Jurkat, Clone E6-1 (cell line): ENCODE measurements at regions not wholly inside any gene's neighbourhood (a gene's known extent, or its start where the extent isn't known, plus 50 kb on each side); places are given as distances from the start of the nearest gene placed in this dataset.

ENCODE experiments used
- DNase-seq: peaks from one replicate; pipeline ENCODE4 v3.0.0-alpha.2; 2011; ENCODE audit warnings: low read depth, low spot score
- H3K4me3 ChIP-seq: 2 replicates; pipeline ENCODE4 v1.5.1; 2011; ENCODE audit warnings: mild to moderate bottlenecking, low read length, control low read depth, moderate library complexity

DNA sequence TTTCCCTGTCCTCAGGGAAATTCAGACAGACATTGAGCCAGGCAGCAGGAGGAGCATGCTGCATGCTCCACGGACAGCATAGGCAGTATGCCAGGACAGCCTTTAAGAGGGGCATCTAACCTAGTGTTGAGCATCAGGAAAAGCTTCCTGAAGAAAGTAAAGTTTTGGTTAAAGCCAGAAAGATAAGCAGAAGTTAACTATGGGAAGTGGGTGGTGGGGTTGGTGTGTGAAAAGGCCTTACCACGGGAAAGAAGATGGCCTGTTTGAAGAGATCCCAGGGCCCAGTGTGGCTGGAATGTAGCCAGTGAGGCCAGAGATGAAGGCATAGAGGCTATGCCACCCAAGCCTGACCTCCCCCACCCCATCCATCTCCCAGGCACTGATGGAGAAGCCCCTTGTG is 102.4 kb upstream of the PLXNA4 start:
- no peak overlapping the region for H3K4me3 ChIP-seq
- DNase-seq = no peak

GRCh38 chr7:132677918-132678317 is 101.6 kb upstream of the PLXNA4 start:
- no peak overlapping the region for H3K4me3 ChIP-seq
- DNase-seq = no peak

DNA sequence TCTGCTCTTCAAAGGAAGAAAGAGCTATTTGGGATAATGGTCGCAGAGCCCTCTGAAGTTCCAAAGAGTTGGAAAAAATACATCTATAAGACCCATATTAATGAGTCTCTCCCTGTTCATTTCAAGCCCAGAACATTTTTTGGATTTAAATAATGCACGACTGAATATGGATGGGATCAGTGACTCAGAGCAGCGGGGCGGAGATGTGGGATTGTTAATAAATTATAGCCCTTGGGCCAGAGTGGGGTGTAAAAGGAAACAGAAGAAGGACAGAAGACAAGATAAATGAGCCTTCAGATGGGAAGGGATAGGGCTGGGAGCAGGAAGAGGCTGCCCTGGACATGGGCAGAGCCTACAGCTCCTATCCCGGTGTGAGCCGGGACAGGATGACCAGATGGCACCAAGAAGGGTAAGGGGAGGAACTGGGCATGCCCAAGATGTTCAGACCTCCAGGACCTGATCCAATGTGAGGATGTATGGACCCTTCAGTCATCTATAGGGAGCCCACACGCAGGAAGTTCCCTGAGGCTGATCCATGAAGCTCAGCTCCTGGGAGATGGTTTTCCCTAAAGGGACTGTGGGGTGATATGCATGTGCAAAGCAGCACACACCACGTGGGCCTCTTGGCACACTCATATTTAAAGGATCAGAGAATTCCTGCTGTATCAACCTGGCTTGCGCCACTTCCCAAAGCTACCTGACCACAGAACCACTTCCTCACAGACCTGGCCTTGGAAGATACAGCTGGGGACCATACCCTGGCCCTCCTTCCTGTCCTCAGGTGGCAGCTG is 96.1 kb upstream of the PLXNA4 start:
- H3K4me3 ChIP-seq = no peak overlapping the region
- DNase-seq = no peak

DNA sequence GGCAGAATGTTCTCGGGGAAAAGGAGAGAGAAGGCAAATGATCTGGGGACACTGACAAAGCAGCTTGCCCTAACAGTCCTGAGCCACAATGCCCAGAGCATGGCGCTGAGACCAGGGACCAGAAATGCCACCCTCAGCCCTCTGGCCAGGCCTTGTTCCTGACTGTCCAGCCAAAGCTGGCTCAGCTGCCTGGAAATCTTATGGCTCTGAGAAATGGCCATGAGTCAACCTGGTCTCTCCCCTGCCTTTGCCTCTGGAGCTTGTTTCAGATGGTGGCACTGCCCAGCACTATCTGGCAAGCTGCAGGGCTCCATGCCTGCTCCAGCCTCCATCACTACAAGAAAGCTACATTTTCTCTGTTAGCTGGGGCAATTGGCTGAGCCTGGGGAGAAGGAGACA is 90.5 kb upstream of the PLXNA4 start:
- DNase-seq = no peak
- no peak overlapping the region for H3K4me3 ChIP-seq

DNA sequence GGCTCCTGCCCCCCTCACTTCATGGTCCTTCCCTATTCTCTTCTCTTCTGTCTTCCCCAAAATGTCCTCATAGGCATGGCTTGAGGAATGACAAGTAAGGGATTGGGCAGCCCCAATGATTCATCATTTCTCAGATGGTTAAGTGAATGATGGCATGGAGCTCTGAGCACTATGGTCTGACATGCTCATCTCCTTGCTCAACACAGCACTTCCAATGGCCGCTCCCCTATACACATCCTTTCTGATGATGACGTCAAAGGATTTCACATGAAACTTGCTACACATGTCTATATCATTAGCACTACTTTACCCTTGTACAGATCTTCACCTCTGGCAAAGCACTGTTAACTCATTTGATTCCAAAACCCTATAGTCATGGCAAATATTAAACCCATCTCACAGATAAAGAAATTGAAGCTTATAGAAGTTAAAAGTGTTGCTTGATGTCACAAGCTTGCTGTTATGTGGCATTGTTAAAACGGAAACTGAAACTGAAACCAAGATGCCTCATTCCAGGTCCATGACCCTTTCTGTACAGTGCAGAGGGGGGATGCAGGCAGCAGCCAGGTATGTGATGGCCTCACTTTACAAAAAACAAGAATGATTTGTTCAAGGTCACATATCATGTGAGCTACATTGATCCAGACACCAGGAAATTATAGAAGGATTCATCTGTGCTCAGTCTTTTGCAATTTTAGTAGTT is 90.0 kb upstream of the PLXNA4 start:
- no peak overlapping the region for H3K4me3 ChIP-seq
- DNase-seq = peak; percentile 71

GRCh38 chr7:132656846-132657776 is 80.8 kb upstream of the PLXNA4 start:
- no peak overlapping the region for H3K4me3 ChIP-seq
- DNase-seq = no peak

- no peak overlapping the region for H3K4me3 ChIP-seq
- no peak for DNase-seq
Measured at GRCh38 chr7:132656341-132656740, 80.1 kb upstream of the PLXNA4 start.

DNA sequence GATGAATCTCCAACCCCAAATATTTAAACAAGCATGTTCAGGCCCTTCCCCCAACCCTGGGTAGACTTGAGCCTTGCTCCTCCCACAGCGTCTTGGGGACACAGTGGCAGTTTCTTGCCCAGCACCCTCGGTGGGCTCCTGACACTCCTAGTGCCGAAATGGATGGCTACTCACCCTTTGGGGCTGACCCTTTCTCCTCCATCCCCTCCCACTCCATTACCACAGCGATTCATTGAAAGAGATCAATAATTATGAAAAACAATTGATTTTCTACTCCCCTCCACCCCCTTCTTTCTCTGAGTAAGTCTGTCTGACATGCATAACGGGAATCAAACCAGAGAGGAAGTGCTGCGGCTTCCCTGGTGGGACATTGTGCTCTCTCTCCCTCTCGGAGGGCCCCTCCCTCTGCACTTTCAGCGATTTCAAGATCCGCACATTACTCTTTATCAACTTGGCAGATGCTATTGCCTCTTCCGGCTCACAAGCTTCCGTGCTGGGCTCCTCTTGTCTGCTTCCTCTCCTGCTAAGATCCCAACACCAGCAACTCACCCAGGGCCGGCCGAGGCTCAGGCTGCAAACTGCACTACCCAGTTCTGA is 79.0 kb upstream of the PLXNA4 start:
- H3K4me3 ChIP-seq = peak overlapping the region; percentile 51
- DNase-seq = peak; percentile 98

- DNase-seq = peak; percentile 70
Measured at GRCh38 chr7:132654150-132654549, 77.9 kb upstream of the PLXNA4 start.

DNA sequence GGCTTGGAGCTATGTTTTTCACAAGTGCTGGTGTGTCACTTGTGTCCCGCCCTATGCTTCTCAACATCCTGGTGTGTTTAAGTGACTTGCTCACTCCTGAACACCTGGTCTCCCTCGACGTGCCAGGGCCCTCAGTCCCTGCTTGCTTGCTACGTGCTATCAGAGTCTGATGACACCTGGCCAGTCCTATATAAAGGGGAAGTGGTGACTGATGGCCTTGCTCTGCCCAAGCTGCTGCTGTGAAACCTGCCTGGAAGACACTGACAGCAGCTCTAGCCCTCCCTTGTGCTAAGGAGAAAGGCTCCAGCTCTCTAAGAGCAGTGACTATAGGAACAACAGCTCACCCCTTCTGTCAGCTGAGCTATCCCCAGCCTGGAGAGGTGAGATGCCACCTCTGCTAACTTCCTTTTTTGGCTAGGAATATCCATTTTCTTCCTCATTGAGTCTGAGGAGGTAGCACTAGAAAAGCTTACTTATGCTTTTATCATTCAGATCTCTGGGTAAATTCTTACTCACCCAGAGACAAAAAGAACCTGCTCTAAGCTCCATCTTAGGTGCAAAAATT is 77.2 kb upstream of the PLXNA4 start:
- no peak for DNase-seq

More at GRCh38 chr7:132654150-132654549, 77.9 kb upstream of the PLXNA4 start:
- no peak overlapping the region for H3K4me3 ChIP-seq

GRCh38 chr7:132652507-132652906 is 76.2 kb upstream of the PLXNA4 start:
- no peak for DNase-seq
- H3K4me3 ChIP-seq = no peak overlapping the region

More for the DNA sequence above, 77.2 kb upstream of the PLXNA4 start:
- no peak overlapping the region for H3K4me3 ChIP-seq

GRCh38 chr7:132650498-132650897 is 74.2 kb upstream of the PLXNA4 start:
- no peak for DNase-seq
- no peak overlapping the region for H3K4me3 ChIP-seq

GRCh38 chr7:132647311-132647710 is 71.0 kb upstream of the PLXNA4 start:
- no peak overlapping the region for H3K4me3 ChIP-seq
- no peak for DNase-seq

DNA sequence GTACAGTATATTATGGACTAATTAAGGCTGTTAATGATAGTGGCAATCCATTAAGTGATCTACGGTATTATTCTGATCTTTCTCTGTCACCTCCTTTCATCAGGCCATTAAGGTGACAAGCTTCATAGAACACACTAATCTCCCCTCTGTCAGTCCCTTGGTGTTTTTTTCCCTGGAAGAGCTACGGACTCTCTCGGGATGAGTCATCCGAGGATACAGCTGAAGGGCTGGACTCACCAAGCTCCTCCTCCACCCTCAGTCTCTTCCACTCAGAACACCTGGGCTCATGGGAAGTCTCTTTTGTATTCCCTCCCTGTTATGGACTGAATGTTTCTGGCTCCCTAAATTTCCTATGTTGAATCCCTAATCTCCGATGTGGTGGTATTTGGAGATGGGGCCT is 69.8 kb upstream of the PLXNA4 start:
- DNase-seq = no peak
- H3K4me3 ChIP-seq = no peak overlapping the region

DNA sequence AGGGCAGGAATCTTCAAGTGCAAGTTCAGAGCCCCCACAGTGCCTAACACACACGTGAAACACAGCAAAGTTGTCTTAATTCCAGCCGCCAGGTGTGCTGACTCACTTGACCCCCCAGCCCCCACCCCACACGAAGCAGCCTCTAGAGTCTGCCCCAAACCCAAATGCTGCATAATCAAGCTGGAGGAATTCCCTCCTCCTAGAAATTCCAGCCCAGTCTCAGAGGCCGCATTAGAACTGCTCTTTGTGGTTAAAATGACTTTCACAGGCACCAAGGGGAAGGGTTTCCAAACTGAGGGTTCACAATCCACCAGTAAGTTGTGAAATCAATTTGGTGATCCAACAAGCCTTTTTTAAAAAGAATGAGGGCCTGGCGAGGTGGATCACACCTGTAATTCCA is 67.0 kb upstream of the PLXNA4 start:
- no peak for DNase-seq

DNA sequence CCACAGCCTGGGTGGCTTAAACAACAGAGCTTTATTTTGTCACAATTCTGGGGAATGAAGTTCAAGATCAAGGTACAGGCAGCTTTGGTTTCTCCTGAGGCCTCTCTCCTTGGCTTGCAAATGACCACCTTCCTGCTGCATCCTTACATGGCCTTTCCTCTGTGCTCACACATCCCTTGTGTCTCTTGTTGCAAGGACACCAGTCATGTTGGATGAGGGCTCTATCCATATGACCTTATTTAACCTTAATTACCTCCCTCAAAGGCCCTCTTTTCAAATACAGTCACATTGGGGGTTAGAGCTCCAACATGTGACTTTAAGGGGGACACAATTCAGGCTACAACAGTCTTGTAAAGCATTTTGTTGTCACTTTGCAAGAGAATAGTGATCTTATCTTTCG is 65.0 kb upstream of the PLXNA4 start:
- DNase-seq = no peak
- no peak overlapping the region for H3K4me3 ChIP-seq

More for the DNA sequence above, 67.0 kb upstream of the PLXNA4 start:
- H3K4me3 ChIP-seq = no peak overlapping the region

DNA sequence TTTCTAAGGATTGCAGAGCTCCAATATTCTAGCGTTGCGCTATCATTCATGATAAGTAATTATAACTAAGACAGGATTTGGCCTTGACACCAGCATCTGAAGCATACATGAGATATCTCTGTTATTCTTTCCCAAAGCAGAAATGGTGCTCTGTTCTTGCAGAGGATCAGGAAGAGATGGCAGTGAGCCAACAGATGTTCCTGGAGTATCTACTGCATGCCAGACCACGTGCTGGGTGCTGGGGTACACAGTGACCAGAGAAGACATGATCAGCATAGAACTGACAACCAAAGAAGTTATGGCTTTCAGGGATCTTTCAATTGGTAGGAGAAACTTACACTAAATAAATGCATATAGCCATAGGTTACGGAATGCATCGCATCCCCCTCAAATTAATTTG is 63.7 kb upstream of the PLXNA4 start:
- no peak for DNase-seq
- H3K4me3 ChIP-seq = no peak overlapping the region

- no peak overlapping the region for H3K4me3 ChIP-seq
- DNase-seq = no peak
Measured at GRCh38 chr7:132638000-132638399, 61.7 kb upstream of the PLXNA4 start.

GRCh38 chr7:132636581-132636980 is 60.3 kb upstream of the PLXNA4 start:
- no peak for DNase-seq

More at GRCh38 chr7:132636581-132636980, 60.3 kb upstream of the PLXNA4 start:
- no peak overlapping the region for H3K4me3 ChIP-seq
